NCI-H1105 treated with DMSO at 0.1 percent for 48 hours (cell line): ENCODE measurements at regions not wholly inside any gene's neighbourhood (a gene's known extent, or its start where the extent isn't known, plus 50 kb on each side); places are given as distances from the start of the nearest gene placed in this dataset.
"Not testable (repeated sequence)": the region's sequence is repeated elsewhere in the genome, so short reads cannot be mapped to it uniquely, and the experiment has no call there.

ENCODE experiments used
- DNase-seq: peaks from one replicate; lab custom pipeline; 2025; lab: John Stamatoyannopoulos, UW

GRCh38 chrX:34576864-34577263 is 80.2 kb downstream of the TMEM47 start:
- no peak for DNase-seq

GRCh38 chrX:34565981-34566380 is 91.1 kb downstream of the TMEM47 start:
- no peak for DNase-seq

GRCh38 chrX:34563804-34564203 is 93.3 kb downstream of the TMEM47 start:
- no peak for DNase-seq

- no peak for DNase-seq
Observed at GRCh38 chrX:34563061-34563460, 94.0 kb downstream of the TMEM47 start.

- no peak for DNase-seq
Observed at GRCh38 chrX:34562006-34562405, 95.1 kb downstream of the TMEM47 start.

GRCh38 chrX:34560180-34560579 is 96.9 kb downstream of the TMEM47 start:
- DNase-seq = no peak

GRCh38 chrX:34559325-34559724 is 97.8 kb downstream of the TMEM47 start:
- DNase-seq = no peak

GRCh38 chrX:34557733-34558132 is 99.4 kb downstream of the TMEM47 start:
- no peak for DNase-seq

- DNase-seq = no peak
Observed at GRCh38 chrX:34555481-34555880, 101.6 kb downstream of the TMEM47 start.

- DNase-seq = no peak
Observed at GRCh38 chrX:34546366-34546765, 110.7 kb downstream of the TMEM47 start.

GRCh38 chrX:34528081-34528480 is 129.0 kb downstream of the TMEM47 start:
- DNase-seq = no peak

GRCh38 chrX:34521563-34521962 is 135.5 kb downstream of the TMEM47 start:
- DNase-seq = no peak

- DNase-seq = no peak
Observed at GRCh38 chrX:34509394-34509793, 147.7 kb downstream of the TMEM47 start.

- no peak for DNase-seq
Observed at GRCh38 chrX:34503119-34503518, 154.0 kb downstream of the TMEM47 start.

GRCh38 chrX:34493086-34493485 is 164.0 kb downstream of the TMEM47 start:
- no peak for DNase-seq

- no peak for DNase-seq
Observed at GRCh38 chrX:34491126-34491525, 166.0 kb downstream of the TMEM47 start.

GRCh38 chrX:34487364-34487763 is 169.7 kb downstream of the TMEM47 start:
- no peak for DNase-seq

GRCh38 chrX:34483980-34484379 is 173.1 kb downstream of the TMEM47 start:
- DNase-seq = no peak

GRCh38 chrX:34470507-34470906 is 186.6 kb downstream of the TMEM47 start:
- no peak for DNase-seq

GRCh38 chrX:34467437-34467836 is 189.6 kb downstream of the TMEM47 start:
- no peak for DNase-seq

- DNase-seq = not testable (repeated sequence)
Observed at GRCh38 chrX:34463220-34463619, 193.9 kb downstream of the TMEM47 start.

GRCh38 chrX:34457850-34458249 is 199.2 kb downstream of the TMEM47 start:
- DNase-seq = not testable (repeated sequence)

GRCh38 chrX:34437586-34437985 is 219.5 kb downstream of the TMEM47 start:
- no peak for DNase-seq

- no peak for DNase-seq
Observed at GRCh38 chrX:34426334-34426733, 230.8 kb downstream of the TMEM47 start.

- DNase-seq = no peak
Observed at GRCh38 chrX:34406580-34406979, 250.5 kb downstream of the TMEM47 start.
